A673 (cell line): ENCODE measurements at regions not wholly inside any gene's neighbourhood (a gene's known extent, or its start where the extent isn't known, plus 50 kb on each side); places are given as distances from the start of the nearest gene placed in this dataset.

Experiments used
- BruUV-seq: library from RNA; stranded (reverse); fragments of 400-500 nt; replicated peaks from 2 replicates; lab custom pipeline; 2021; lab: Mats Ljungman, UMichigan
- CTCF ChIA-PET: fragments of 300-600 bp; sonication (Branson Sonifier 250); formaldehyde crosslinking; loops from one replicate; lab custom pipeline; 2022; ENCODE audit warnings: antibody characterized with exemption; lab: Charles Lee
- POLR2A ChIA-PET: fragments of 300-600 bp; sonication (Branson Sonifier 250); formaldehyde crosslinking; loops from one replicate; lab custom pipeline; 2022; ENCODE audit warnings: antibody characterized with exemption; ENCODE audit not compliant: low non-redundant PET; lab: Charles Lee
- DNase-seq: peaks from one replicate; pipeline ENCODE4 v3.0.0-alpha.2; 2015; ENCODE audit warnings: low spot score
- H3K27ac ChIP-seq: fragments of 200-600 bp; sonication (generic); 2 replicates; pipeline ENCODE4 v1.5.1; 2016; ENCODE audit warnings: mixed run types, low read depth, mild to moderate bottlenecking, mixed read lengths, antibody characterized with exemption, low read length; ENCODE audit not compliant: poor library complexity, severe bottlenecking
- H3K27me3 ChIP-seq: fragments of 200-600 bp; sonication (generic); replicated peaks from 2 replicates; pipeline ENCODE4 v1.6.1; 2017; ENCODE audit warnings: mixed run types, low read depth, mild to moderate bottlenecking, mixed read lengths, antibody characterized with exemption, low read length; ENCODE audit not compliant: insufficient read depth, poor library complexity
- H3K36me3 ChIP-seq: fragments of 200-600 bp; sonication (generic); 2 replicates; pipeline ENCODE4 v1.6.1; 2016; ENCODE audit warnings: mixed run types, mild to moderate bottlenecking, mixed read lengths, antibody characterized with exemption, low read length; ENCODE audit not compliant: insufficient read depth, poor library complexity, severe bottlenecking
- H3K4me1 ChIP-seq: fragments of 200-600 bp; sonication (generic); 2 replicates; pipeline ENCODE4 v1.6.1; 2017; ENCODE audit warnings: mixed run types, mild to moderate bottlenecking, mixed read lengths, antibody characterized with exemption, low read length; ENCODE audit not compliant: insufficient read depth, poor library complexity, severe bottlenecking
- H3K4me3 ChIP-seq: fragments of 200-600 bp; sonication (generic); 2 replicates; pipeline ENCODE4 v1.5.1; 2016; ENCODE audit warnings: low read depth, mixed run types, mild to moderate bottlenecking, mixed read lengths, low read length; ENCODE audit not compliant: poor library complexity, severe bottlenecking
- H3K9me3 ChIP-seq: fragments of 200-600 bp; sonication (generic); 2 replicates; pipeline ENCODE4 v1.6.1; 2016; ENCODE audit warnings: mixed run types, low read depth, mild to moderate bottlenecking, mixed read lengths, antibody characterized with exemption, low read length; ENCODE audit not compliant: poor library complexity, severe bottlenecking
- CTCF ChIP-seq: fragments of 300-800, 200-600 bp; sonication (generic); conservative IDR thresholded peaks from 2 replicates; pipeline ENCODE4 v1.5.1; 2017; ENCODE audit warnings: low read depth, mild to moderate bottlenecking, antibody characterized with exemption, low read length, moderate library complexity, mixed read lengths
- EZH2 ChIP-seq: fragments of 200-600 bp; sonication (generic); IDR thresholded peaks from 2 replicates; pipeline ENCODE4 v1.6.1; 2017; ENCODE audit warnings: borderline replicate concordance, low read depth, mild to moderate bottlenecking, mixed read lengths, antibody characterized with exemption, low read length; ENCODE audit not compliant: poor library complexity, severe bottlenecking
- intact Hi-C: fragments of 100-400 bp; cut with micrococcal nuclease; formaldehyde crosslinking; loops from one replicate; pipeline ENCODE4 v1.10.0; 2022; ENCODE audit not compliant: unreplicated experiment

GRCh38 chr16:14329727-14330350 lies 258.7 kb downstream of the MRTFB start:
- intact Hi-C loops = no loop called here
- no peak for TF ChIP-seq EZH2
- Histone ChIP-seq H3K27ac (no peak overlapping the region), H3K4me3 (no peak overlapping the region), H3K4me1 (peaks cover 20% of the 10 kb centered on the region), H3K27me3 (no peaks in the 10 kb centered on the region), H3K36me3 (no peaks in the 10 kb centered on the region), H3K9me3 (no peaks in the 10 kb centered on the region)
- ChIA-PET CTCF (no interaction called here), POLR2A (interaction anchor here (0.7 kb wide), 2 partner anchors 27 to 55 kb away, joined by 5 to 11 read pairs; no protein-coding TSS in a partner anchor)
- no peak for DNase-seq
- BruUV-seq = no TSS peak

GRCh38 chr16:14325502-14326401 lies 254.6 kb downstream of the MRTFB start:
- TF ChIP-seq CTCF (no peak), EZH2 (no peak)
- no peaks in the 10 kb centered on the region for H3K9me3 ChIP-seq
- CTCF ChIA-PET = interaction anchor here (0.7 kb wide), 1 partner anchor 236 kb away, joined by 3 read pairs; no protein-coding TSS in a partner anchor
- peak; percentile 95 for DNase-seq
- peak overlapping the region; percentile 39 for H3K27ac ChIP-seq
- H3K36me3 ChIP-seq = no peaks in the 10 kb centered on the region
- no peak overlapping the region for H3K4me3 ChIP-seq
- POLR2A ChIA-PET = no interaction called here
- no peaks in the 10 kb centered on the region for H3K27me3 ChIP-seq
- no TSS peak for BruUV-seq
- H3K4me1 ChIP-seq = peaks cover 26% of the 10 kb centered on the region
- intact Hi-C loops = no loop called here

GRCh38 chr16:14324581-14324980 lies 253.5 kb downstream of the MRTFB start:
- H3K9me3 ChIP-seq = no peaks in the 10 kb centered on the region
- no peak overlapping the region for H3K27ac ChIP-seq
- CTCF ChIA-PET = no interaction called here
- no peaks in the 10 kb centered on the region for H3K27me3 ChIP-seq
- no peak overlapping the region for H3K4me3 ChIP-seq
- no peak for DNase-seq
- H3K36me3 ChIP-seq = no peaks in the 10 kb centered on the region
- POLR2A ChIA-PET = no interaction called here
- intact Hi-C loops = no loop called here
- no peak for TF ChIP-seq EZH2
- no peak for TF ChIP-seq CTCF
- peaks cover 26% of the 10 kb centered on the region for H3K4me1 ChIP-seq
- no TSS peak for BruUV-seq
